AG04449 (cell line): ENCODE measurements at regions not wholly inside any gene's neighbourhood (a gene's known extent, or its start where the extent isn't known, plus 50 kb on each side); places are given as distances from the start of the nearest gene placed in this dataset.
"Not testable (repeated sequence)": the region's sequence is repeated elsewhere in the genome, so short reads cannot be mapped to it uniquely, and the experiment has no call there.

Experiments used
- CTCF ChIA-PET: fragments of 350-600 bp; formaldehyde crosslinking; extraction: SDS; loops from one replicate; lab custom pipeline; 2021; ENCODE audit warnings: antibody characterized with exemption; lab: Yijun Ruan, JAX
- POLR2A ChIA-PET: fragments of 400-600, 350-600 bp; formaldehyde crosslinking; extraction: SDS; loops from one replicate; lab custom pipeline; 2020; ENCODE audit warnings: antibody characterized with exemption, inconsistent platforms; lab: Yijun Ruan, JAX
- DNase-seq: peaks from one replicate; pipeline ENCODE4 v3.0.0-alpha.2; 2010; ENCODE audit warnings: low read depth, low spot score
- H3K4me3 ChIP-seq: 2 replicates; pipeline ENCODE4 v1.5.1; 2011; ENCODE audit warnings: low read depth, mild to moderate bottlenecking, control low read depth, low read length
- TF ChIP-seq, protein P1 (sequence below): IDR thresholded peaks from one replicate; pipeline ENCODE4 v1.5.1; 2011; ENCODE audit warnings: mild to moderate bottlenecking, moderate library complexity, low read length, control low read depth, inconsistent platforms; ENCODE audit not compliant: insufficient read depth; ENCODE audit errors: missing control alignments

DNA sequence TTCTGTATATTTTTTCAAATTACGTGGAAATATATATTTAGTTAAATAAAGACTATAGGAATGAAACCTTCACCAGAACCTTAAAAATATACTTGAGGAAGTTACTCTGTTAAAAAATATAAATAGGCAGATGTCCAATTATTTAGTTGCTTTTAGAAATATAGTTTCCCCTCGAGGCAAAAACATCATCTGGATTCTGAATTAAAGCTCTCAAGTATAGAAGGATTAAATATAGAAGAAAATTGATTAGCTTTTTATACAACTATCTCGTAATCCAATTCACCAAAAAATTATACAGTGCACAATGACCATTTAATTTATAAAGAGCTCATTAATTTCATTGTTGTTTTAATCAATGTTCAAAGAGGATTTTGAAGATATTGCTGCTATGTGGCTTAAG, 601.4 kb downstream of the GABRG2 start:
- no peak for DNase-seq
- POLR2A ChIA-PET = no interaction called here
- H3K4me3 ChIP-seq = no peak overlapping the region
- TF ChIP-seq, protein P1, sequence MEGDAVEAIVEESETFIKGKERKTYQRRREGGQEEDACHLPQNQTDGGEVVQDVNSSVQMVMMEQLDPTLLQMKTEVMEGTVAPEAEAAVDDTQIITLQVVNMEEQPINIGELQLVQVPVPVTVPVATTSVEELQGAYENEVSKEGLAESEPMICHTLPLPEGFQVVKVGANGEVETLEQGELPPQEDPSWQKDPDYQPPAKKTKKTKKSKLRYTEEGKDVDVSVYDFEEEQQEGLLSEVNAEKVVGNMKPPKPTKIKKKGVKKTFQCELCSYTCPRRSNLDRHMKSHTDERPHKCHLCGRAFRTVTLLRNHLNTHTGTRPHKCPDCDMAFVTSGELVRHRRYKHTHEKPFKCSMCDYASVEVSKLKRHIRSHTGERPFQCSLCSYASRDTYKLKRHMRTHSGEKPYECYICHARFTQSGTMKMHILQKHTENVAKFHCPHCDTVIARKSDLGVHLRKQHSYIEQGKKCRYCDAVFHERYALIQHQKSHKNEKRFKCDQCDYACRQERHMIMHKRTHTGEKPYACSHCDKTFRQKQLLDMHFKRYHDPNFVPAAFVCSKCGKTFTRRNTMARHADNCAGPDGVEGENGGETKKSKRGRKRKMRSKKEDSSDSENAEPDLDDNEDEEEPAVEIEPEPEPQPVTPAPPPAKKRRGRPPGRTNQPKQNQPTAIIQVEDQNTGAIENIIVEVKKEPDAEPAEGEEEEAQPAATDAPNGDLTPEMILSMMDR = no peak
- CTCF ChIA-PET = no interaction called here

DNA sequence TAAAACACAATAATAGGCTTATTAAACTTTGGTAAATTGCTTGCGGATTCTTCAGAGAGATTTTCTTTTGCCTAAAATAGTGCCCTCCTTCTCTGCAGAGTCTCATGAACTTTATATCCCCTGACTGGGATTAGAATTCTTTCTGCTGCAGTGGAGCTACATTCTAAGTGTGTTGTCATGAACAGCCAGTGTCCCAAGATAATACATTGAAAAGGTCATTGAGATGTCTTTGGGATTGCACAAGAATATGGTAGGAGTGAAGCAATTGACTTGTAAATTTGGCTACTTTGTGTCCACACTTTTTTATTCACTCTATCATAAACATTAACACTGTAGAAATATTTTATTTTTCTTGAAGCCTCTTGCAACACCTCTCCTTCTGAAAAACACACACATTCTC, 604.5 kb downstream of the GABRG2 start:
- POLR2A ChIA-PET = no interaction called here
- DNase-seq = no peak
- TF ChIP-seq, protein P1 = no peak
- H3K4me3 ChIP-seq = no peak overlapping the region
- CTCF ChIA-PET = no interaction called here

DNA sequence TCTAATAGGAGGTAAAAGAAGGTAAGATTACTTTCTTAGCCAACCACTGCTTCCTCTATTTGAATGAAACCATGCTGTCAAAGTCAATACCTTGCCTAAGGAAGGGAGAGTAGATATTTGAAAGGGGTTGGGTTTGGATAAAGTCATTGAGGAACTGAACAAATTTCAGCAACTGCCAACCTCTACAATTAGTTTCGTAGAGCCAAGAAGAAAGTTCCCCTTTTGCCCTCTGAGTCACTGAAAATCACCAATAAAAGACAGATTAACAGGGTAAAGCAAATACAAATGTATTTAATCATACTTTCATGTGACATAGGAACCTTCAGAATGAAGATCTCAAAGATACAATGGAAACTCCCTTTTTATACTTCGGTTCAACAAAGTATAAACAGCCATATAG, 615.7 kb downstream of the GABRG2 start:
- no peak for DNase-seq
- ChIA-PET POLR2A (no interaction called here), CTCF (no interaction called here)
- H3K4me3 ChIP-seq = no peak overlapping the region
- TF ChIP-seq, protein P1 = no peak

DNA sequence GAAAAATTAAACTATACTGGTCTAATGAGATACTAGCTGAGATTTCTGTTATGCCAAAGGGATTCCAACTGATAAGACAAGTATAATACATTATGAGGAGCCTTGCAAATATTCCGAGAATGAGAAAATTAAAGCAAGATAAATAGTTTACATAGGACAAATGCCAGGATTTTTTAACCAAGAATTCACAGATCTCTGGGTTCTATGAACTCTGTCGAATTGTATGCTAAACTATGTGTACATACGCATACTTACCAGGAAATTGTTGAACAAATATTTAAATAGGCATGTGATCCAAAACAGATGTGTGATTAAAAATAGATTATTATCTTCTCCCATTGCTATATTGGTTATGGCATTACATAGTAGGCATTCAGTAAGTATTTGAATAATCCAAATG, 616.6 kb downstream of the GABRG2 start:
- H3K4me3 ChIP-seq = no peak overlapping the region
- DNase-seq = no peak
- POLR2A ChIA-PET = no interaction called here
- TF ChIP-seq, protein P1 = no peak
- CTCF ChIA-PET = no interaction called here

DNA sequence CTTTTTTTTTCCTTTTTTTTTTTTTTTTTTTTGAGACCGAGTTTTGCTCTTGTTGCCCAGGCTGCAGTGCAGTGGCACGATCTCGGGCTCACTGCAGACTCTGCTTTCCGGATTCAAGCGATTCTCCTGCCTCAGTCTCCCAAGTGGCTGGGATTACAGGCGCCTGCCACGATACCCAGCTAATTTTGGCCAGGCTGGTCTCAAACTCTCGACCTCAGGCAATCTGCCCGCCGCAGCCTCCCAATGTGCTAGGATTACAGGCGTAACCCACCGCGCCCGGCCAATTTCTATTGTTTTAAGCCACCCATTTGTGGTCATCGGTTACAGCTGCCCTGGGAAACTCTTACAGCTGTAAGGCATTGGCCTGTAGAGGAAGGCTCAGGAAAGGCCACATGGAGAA, 617.7 kb downstream of the GABRG2 start:
- ChIA-PET CTCF (no interaction called here), POLR2A (no interaction called here)
- no peak overlapping the region for H3K4me3 ChIP-seq
- TF ChIP-seq, protein P1 = no peak
- no peak for DNase-seq

DNA sequence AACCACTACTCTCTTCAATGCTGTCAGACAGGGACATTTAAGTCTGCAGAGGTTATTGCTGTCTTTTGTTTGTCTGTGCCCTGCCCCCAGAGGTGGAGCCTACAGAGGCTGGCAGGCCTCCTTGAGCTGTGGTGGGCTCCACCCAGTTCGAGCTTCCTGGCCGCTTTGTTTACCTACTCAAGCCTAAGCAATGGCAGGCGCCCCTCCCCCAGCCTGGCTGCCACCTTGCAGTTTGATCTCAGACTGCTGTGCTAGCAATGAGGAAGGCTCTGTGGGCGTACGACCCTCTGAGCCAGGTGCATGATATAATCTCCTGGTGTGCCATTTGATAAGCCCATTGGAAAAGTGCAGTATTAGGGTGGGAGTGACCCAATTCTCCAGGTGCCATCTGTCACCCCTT, 628.7 kb downstream of the GABRG2 start:
- DNase-seq, CTCF ChIA-PET, H3K4me3 ChIP-seq, POLR2A ChIA-PET: not testable (repeated sequence)

DNA sequence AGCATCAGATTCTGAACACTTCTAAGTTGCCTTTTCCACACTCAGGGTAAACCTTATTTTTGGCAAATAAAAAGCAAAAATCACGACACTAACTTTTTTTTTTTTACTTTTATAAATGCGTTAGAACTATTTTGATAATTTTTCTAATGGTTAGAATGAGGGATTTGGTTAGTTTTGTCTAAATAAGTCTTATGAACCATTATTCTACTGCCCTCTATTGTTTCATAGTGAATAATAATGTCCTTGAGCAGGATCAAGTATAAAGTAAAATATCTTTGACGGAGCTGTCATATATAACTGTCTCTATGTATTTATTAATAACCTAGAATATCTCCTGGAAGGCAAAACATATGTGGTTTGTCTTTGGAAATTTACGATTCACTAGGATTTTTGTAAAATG, 631.8 kb downstream of the GABRG2 start:
- no peak for DNase-seq
- ChIA-PET CTCF (no interaction called here), POLR2A (no interaction called here)
- TF ChIP-seq, protein P1 = no peak
- no peak overlapping the region for H3K4me3 ChIP-seq
